AG08395 (cell line): ENCODE measurements at regions not wholly inside any gene's neighbourhood (a gene's known extent, or its start where the extent isn't known, plus 50 kb on each side); places are given as distances from the start of the nearest gene placed in this dataset.
"Not testable (repeated sequence)": the region's sequence is repeated elsewhere in the genome, so short reads cannot be mapped to it uniquely, and the experiment has no call there.

Experiments
- DNase-seq: peaks from one replicate; pipeline ENCODE4 v3.0.0; 2012; ENCODE audit warnings: mixed read lengths, low spot score

DNA sequence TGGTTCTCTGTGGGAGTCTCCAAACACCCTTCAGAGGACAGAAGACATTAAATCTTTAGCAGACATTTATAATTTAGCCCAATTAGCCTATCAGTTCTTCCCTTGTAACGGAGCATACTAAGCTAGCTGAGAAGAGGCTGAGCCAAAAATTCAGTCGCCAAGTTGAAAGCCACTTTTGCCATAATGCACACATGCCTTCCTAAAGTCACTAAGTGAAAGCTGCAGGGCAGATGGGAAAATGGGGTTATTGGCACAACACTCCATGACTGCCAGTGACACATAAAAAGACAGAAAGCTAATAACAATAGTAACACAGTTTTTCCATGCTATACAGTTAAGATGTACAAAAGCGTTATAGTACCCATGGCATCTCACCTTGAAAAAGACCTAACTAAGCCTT lies 176.2 kb downstream of the DIRAS2 start:
- no peak for DNase-seq

DNA sequence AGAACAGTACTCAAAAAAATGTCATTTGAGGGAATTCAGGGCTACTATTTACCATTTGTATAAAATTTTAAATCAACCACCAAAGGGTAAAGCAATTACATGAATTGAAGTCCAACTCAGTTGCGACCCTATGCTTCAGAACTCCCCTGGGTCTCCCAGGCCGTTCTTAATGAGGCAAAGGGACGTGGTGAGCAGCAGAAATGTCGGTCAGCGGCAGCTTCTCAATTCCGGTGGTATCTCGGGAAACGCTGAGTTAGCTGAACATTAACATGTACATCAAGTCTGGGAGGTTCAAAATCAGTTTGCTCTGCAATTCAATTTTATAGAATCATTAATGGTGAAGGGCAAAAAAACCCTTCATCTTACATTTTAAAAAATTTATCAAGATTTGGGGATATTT lies 173.2 kb downstream of the DIRAS2 start:
- DNase-seq = no peak

- DNase-seq = no peak
Observed at GRCh38 chr9:90469865-90470387, 172.7 kb downstream of the DIRAS2 start.

GRCh38 chr9:90476058-90476457 lies 166.6 kb downstream of the DIRAS2 start:
- no peak for DNase-seq

GRCh38 chr9:90477535-90477934 lies 165.1 kb downstream of the DIRAS2 start:
- no peak for DNase-seq

DNA sequence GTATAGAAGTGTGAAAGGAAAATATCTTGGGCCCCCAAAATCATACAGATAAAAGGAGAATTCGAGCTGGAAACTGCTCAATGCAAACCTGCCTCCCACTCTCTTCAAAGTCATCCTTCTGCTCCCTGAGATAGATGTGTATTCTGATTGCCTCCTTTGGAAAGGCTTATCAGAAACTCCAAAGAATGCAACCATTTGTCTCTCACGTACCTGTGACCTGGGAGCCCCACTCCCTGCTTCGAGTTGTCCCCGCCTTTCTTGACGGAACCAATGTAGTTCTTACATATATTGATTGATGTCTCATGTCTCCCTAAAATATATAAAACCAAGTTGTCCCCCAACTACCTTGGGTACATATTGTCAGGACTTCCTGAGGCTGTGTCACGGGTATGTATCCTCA lies 163.8 kb downstream of the DIRAS2 start:
- no peak for DNase-seq

DNA sequence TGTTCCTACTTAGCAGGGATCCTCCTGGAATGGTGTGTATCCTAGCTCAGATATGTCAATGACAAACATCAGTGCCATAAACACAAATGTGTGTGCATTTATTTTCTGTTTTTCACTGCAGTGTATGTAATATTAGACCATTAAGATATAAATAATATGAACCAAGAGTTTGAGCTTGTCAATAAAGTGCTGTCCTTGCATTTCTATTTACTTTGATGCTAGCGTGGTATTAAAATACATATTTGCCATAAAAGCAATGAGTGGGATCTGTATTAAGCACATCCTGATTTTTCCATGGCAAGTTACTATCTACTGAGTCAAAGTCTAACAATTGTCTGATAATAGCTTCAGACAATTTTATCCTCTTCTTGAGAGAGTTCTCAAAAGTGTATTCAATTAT lies 157.6 kb downstream of the DIRAS2 start:
- no peak for DNase-seq

DNA sequence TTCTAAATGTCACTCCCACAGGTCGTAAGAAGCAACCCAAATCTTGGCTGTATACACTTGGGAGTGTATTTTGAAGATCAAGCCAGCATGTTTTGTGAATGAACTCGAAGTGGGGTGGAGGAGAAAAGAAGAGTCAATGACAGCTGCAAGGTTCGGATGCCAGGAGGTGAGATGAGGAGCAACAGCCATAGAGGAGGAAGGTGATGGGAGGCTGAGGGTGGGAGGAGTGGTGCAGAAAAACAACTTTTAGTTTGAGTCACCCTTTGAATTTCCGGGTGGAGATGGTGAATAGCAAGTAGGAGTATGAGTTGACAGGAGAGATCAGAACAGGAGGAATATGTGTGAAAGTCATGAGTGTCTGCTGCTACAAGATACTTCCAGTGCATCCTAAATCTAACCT lies 153.6 kb downstream of the DIRAS2 start:
- no peak for DNase-seq

DNA sequence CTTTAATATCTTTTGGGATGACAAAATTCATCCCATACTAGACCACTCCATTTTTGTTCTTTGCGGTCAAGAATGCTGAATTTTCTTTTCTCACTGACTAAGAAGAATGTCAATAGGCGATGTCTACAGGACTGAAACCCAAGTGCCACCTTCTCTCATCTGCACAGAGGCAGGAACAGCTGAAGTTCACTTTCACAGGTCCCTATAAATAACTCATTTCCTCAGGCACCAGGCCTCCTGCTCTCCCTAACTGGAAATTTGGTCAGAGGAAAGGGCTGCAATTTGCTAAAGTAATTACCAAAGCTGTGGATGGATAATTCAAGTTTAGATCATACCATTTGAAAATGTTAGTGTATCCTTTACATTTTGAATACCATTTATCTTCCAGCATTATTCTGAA lies 142.9 kb downstream of the DIRAS2 start:
- no peak for DNase-seq

DNA sequence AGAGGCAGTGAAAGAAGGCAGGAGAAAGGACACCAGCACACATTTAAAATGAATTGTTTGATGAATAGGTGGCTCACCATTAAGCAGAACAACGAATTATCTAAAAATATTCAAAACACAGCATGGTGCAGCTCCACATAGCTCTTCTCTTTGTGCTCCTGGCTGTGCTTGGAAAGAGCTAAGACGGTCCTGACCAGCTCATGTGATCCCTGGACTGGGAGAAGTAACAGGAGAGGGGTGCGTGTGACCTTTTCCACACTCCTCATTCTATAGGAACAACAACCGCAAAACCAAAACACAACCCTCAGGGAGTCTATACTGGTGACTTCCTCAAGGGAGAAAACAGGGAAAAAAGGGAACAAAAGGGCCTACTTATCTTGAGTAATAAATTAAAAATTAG lies 140.5 kb downstream of the DIRAS2 start:
- DNase-seq = no peak

GRCh38 chr9:90504486-90504885 lies 138.1 kb downstream of the DIRAS2 start:
- DNase-seq = no peak

DNA sequence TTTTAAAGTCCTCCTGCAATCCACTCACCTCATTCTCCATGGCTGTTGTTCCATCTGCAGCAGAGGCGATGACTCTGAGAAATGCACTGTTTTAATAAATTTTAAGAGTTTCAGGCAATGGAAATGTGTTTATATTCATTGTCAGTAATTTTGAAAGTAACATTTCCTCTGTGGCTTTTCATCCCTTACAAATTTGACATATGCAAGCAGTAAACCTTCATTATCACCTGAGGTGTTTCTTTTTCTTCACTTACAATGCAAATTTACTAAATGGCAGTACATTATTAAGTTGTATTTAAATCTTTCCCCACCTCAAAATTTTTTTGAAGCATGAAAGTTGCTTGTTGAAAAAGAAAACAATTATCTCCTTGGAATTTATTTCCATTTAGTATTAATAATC lies 136.9 kb downstream of the DIRAS2 start:
- DNase-seq = no peak

GRCh38 chr9:90506402-90506801 lies 136.2 kb downstream of the DIRAS2 start:
- DNase-seq = not testable (repeated sequence)

DNA sequence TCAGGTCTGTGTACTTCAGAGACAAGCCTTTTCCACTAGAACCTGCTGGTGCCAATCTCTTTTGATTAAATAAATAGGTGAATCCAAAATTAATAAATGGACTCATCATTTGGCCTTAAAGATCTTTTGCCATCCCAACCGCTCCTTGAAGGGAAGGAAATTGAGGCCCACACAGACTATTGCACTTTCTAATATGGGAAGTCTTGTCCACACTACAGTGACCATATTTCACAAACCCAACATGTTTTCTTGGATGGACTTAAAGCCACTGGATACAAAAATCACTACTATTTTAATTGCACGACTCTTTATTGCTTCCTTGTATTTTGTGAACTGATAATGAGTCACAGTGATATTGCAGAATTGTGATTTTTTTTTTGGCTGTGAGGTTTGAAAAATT lies 135.0 kb downstream of the DIRAS2 start:
- DNase-seq = no peak

DNA sequence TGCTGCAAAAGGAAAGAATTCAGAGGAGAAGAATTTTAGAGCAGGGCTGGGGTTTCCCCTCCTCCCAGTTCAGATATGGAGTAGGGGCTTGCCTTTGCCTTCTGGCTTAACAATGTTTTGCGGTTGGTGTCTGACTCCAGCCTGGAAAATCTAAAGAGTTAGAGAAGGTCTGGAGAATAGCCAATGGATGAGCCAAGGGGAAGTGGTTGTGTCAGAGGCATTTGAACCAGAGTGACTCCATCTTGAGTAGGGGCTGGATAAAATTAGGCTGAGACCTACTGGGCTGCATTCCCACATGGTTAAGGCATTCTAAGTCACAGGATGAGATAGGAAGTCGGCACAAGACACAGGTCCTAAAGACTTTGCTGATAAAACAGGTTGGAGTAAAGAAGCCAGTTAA lies 133.7 kb downstream of the DIRAS2 start:
- DNase-seq = peak; percentile 6

GRCh38 chr9:90511711-90512110 lies 130.9 kb downstream of the DIRAS2 start:
- DNase-seq = no peak

DNA sequence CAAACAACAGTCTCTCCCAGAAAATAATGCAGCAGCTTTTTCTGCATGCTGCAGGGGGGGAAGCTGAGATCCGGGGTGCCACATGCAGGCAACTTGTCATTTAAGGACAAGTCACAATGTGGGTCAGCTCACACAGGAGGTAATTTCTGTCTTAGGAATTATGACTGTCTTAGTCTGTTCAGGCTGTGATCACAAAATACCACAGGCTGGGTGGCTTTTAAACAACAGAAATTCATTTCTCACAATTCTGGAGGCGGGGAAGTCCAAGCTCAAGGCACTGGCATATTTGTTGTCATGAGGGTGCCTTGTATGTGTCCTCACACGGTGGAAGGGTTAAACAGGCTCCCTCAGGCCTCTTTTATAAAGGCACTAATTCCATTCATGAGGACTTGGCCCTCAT lies 127.7 kb downstream of the DIRAS2 start:
- no peak for DNase-seq

DNA sequence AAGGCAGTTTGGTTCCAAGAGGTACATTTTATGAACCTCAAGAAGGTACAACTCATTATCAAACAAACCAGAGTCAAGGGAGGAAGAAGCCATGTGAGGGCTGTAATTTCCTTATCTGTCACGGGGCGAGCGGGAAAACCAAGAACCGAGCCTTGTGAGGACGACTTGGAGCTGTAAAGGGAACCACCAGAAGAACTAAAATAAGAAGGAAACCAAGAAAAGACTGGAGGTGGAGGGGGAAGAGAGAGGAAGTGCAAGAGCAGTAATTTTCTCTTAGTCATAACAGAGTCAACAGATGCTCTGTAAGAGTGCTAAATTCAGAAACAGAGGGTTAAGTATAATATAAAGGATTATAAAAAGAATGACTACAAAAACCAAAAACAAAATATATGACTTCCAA lies 127.1 kb downstream of the DIRAS2 start:
- DNase-seq = no peak

GRCh38 chr9:90517103-90517502 lies 125.5 kb downstream of the DIRAS2 start:
- no peak for DNase-seq

DNA sequence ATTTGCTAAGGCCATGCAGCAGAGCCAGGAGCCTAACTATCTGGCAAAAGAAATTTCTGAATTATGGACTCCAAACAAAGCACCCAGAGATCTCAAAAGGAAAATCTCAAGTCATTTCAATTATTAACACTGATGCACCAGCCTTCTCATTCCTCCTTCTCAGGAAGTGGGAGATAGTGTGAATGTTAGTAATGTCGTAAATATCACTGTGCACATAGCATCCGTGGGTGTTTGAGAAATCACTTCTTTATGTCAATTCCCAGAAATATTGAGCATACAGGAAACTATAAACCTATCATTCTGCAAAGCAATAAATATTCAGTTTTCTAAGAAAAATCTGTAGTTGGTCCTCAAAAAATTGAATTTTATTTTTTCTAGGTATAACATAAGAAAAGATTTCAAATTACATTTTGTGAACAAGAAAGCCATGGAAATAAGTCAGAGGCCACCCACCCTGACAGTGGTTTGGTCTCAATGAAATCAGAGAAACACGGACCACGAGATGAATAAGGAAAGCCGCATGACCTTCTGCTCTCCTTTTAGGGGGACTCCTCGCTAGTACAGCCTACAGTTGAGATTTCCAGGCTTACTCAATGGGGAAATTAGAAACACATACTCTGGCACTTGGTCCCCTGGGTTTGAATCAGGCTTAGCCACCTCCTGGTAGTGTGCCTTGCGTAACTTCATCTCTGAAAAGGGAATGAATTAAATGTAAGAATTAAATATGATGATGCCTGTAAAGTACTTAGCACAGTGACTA lies 120.6 kb downstream of the DIRAS2 start:
- no peak for DNase-seq

DNA sequence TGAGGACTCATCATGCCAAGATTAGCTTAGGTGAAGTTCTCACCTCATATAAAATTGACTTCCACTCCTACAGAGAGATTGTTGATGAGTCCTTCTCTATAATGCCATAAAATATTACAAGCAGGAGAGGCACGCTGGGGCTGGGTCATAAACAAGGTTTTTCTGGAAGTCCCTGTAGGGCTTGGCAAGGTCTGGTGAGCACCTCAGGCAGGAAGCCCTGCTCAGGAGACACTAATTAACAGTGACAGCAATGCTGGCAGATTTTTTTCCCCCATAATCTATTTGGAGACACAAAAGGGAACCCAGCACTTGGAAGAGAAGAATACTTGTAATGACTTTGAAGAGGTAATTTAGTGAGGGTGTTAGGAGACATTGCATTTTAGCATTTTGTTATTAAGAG lies 118.7 kb downstream of the DIRAS2 start:
- no peak for DNase-seq

- no peak for DNase-seq
Observed at GRCh38 chr9:90526386-90526785, 116.2 kb downstream of the DIRAS2 start.

- not testable (repeated sequence) for DNase-seq
Observed at GRCh38 chr9:90536094-90536493, 106.5 kb downstream of the DIRAS2 start.

GRCh38 chr9:90538566-90538965 lies 104.1 kb downstream of the DIRAS2 start:
- no peak for DNase-seq
